Testis (tissue), 2 donors: ENCODE measurements at regions not wholly inside any gene's neighbourhood (a gene's known extent, or its start where the extent isn't known, plus 50 kb on each side); places are given as distances from the start of the nearest gene placed in this dataset.

ENCODE experiments used
- DNase-seq: peaks from one replicate; pipeline ENCODE4 v3.0.0-alpha.2; 2019
- H3K27ac ChIP-seq, 2 donors: fragments of 200-600 bp; sonication (generic); one replicate each; pipeline ENCODE4 v1.5.1; 2019
- H3K27me3 ChIP-seq: fragments of 200-600 bp; sonication (generic); one replicate; pipeline ENCODE4 v1.5.1; 2019
- H3K36me3 ChIP-seq: fragments of 200-600 bp; sonication (generic); one replicate; pipeline ENCODE4 v1.5.1; 2017; ENCODE audit warnings: low read depth; ENCODE audit errors: missing control alignments
- H3K4me1 ChIP-seq: fragments of 200-600 bp; sonication (generic); one replicate; pipeline ENCODE4 v1.5.1; 2019
- H3K4me3 ChIP-seq, 2 donors: fragments of 200-600 bp; sonication (generic); one replicate each; pipeline ENCODE4 v1.5.1; 2017 to 2019
- H3K9me3 ChIP-seq: fragments of 200-600 bp; sonication (generic); one replicate; pipeline ENCODE4 v1.5.1; 2017
- CTCF ChIP-seq, 3 experiments: fragments of 450-650 bp in 2 of 3; fragments of 200-600 bp in 1 of 3; sonication (generic) in 1 of 3; IDR thresholded peaks; one replicate each; pipeline ENCODE4 v1.5.1; 2016 to 2019; ENCODE audit warnings: antibody characterized with exemption in 3 of 3, mild to moderate bottlenecking in 2 of 3, moderate library complexity in 1 of 3
- POLR2A ChIP-seq: fragments of 450-650 bp; IDR thresholded peaks from one replicate; pipeline ENCODE4 v1.6.1; 2017; ENCODE audit warnings: antibody characterized with exemption, mild to moderate bottlenecking, moderate library complexity
- WGBS, 2 donors: methylation state at CpG; one replicate each; pipeline ENCODE4 v1.1.5; 2018; 5-methylcytosine and 5-hydroxymethylcytosine counted together
- intact Hi-C: fragments of 100-400 bp; cut with DNase I; formaldehyde crosslinking; loops from one replicate; pipeline ENCODE4 v1.15.1; 2023; ENCODE audit warnings: low total_unique reads

- DNase-seq, result no peak
- Histone ChIP-seq H3K27me3 (no peaks in the 10 kb centered on the region), H3K4me3 (no peak overlapping the region), H3K9me3 (no peaks in the 10 kb centered on the region), H3K36me3 (no peaks in the 10 kb centered on the region), H3K27ac (no peak overlapping the region), H3K4me1 (no peaks in the 10 kb centered on the region)
- intact Hi-C loops, result loop anchor here (10.0 kb wide), 1 partner anchor 486 kb away; no protein-coding TSS in a partner anchor
- TF ChIP-seq CTCF (IDR thresholded peaks at IDR 0.05), result no peak
- TF ChIP-seq POLR2A, result no peak
Measured at GRCh38 chr5:168211245-168211644, 80.2 kb upstream of the WWC1 start.

- no peaks in the 10 kb centered on the region for H3K36me3 ChIP-seq
- DNase-seq, result no peak
- intact Hi-C loops, result loop anchor here (10.0 kb wide), 1 partner anchor 487 kb away; no protein-coding TSS in a partner anchor
- no peaks in the 10 kb centered on the region for H3K27me3 ChIP-seq
- TF ChIP-seq POLR2A (no peak), CTCF (IDR thresholded peaks at IDR 0.05) (no peak)
- no peaks in the 10 kb centered on the region for H3K9me3 ChIP-seq
- no peak overlapping the region for H3K4me3 ChIP-seq
- H3K4me1 ChIP-seq, result no peaks in the 10 kb centered on the region
- 89 to 92% methylated on average over 6 of the region's 6 CpGs for WGBS, 2 donors
- H3K27ac ChIP-seq, result no peak overlapping the region
Measured at GRCh38 chr5:168211936-168212335, 79.5 kb upstream of the WWC1 start.

- no peak overlapping the region for H3K27ac ChIP-seq
- TF ChIP-seq CTCF (IDR thresholded peaks at IDR 0.05), result no peak
- TF ChIP-seq POLR2A, result no peak
- H3K4me3 ChIP-seq, result no peak overlapping the region
- no peaks in the 10 kb centered on the region for H3K36me3 ChIP-seq
- H3K4me1 ChIP-seq, result no peaks in the 10 kb centered on the region
- intact Hi-C loops, result loop anchor here (10.0 kb wide), 1 partner anchor 489 kb away; no protein-coding TSS in a partner anchor
- H3K9me3 ChIP-seq, result no peaks in the 10 kb centered on the region
- WGBS, 2 donors, result 89 to 92% methylated on average over 3 of the region's 3 CpGs
- DNase-seq, result no peak
- H3K27me3 ChIP-seq, result no peaks in the 10 kb centered on the region
Measured at GRCh38 chr5:168214071-168214470, 77.4 kb upstream of the WWC1 start.

- no peak overlapping the region for H3K27ac ChIP-seq
- no peak for DNase-seq
- no peak overlapping the region for H3K4me3 ChIP-seq
- no peaks in the 10 kb centered on the region for H3K9me3 ChIP-seq
- intact Hi-C loops, result loop anchor here (10.0 kb wide), 1 partner anchor 490 kb away; no protein-coding TSS in a partner anchor
- H3K4me1 ChIP-seq, result no peaks in the 10 kb centered on the region
- 60 to 82% methylated on average over 13 of the region's 13 CpGs for WGBS, 2 donors
- H3K36me3 ChIP-seq, result no peaks in the 10 kb centered on the region
- TF ChIP-seq CTCF (IDR thresholded peaks at IDR 0.05), result no peak
- no peak for TF ChIP-seq POLR2A
- no peaks in the 10 kb centered on the region for H3K27me3 ChIP-seq
Measured at GRCh38 chr5:168214886-168215285, 76.6 kb upstream of the WWC1 start.

GRCh38 chr5:168215646-168216045, 75.8 kb upstream of the WWC1 start:
- H3K36me3 ChIP-seq, result no peaks in the 10 kb centered on the region
- no peaks in the 10 kb centered on the region for H3K4me1 ChIP-seq
- intact Hi-C loops, result loop anchor here (10.0 kb wide), 1 partner anchor 491 kb away; no protein-coding TSS in a partner anchor
- no peak for TF ChIP-seq POLR2A
- TF ChIP-seq CTCF (IDR thresholded peaks at IDR 0.05), result no peak
- no peak overlapping the region for H3K27ac ChIP-seq
- no peak for DNase-seq
- H3K27me3 ChIP-seq, result no peaks in the 10 kb centered on the region
- WGBS, 2 donors, result 53 to 60% methylated on average over 7 of the region's 7 CpGs
- no peak overlapping the region for H3K4me3 ChIP-seq
- H3K9me3 ChIP-seq, result no peaks in the 10 kb centered on the region
